ENCODE measurements at regions not wholly inside any gene's neighbourhood (a gene's known extent, or its start where the extent isn't known, plus 50 kb on each side); places are given as distances from the start of the nearest gene placed in this dataset.
A peak's percentile ranks its signal among the peaks of the same experiment; 100 is the strongest.

DNA sequence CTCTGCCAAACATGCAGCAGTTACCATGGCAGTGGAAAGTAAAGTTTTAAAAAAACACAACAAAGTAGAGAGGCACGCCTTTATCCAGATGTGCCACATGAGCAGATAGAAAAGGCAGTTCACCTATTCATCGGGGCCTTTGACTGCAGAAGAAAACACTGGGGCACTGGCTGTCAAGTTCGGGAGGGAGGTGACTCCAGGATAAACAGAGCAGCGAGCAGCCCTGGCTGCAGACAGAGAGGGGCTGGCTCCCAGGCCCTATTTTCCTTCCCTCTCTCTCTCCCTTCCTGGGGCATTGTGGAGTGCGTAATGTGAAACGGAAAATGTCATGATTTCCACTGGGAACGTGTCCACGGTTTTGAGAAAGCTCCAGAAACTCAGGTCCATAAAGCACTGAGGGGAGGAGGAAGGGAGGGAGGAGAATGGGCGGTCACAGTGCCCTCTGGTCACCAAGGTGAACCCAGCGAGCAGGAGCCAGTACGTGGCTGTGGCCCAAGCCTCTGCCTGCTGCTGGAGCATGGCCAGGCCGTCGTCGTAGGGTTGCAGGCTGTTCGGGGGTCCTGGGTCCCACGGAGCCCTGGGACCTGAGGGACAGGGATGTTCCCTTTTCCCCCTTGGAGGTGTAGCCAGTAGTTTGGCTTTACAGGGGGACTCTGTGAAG is 114.7 kb upstream of the IRF2BP2 start (continued):
- TF ChIP-seq, protein P1, sequence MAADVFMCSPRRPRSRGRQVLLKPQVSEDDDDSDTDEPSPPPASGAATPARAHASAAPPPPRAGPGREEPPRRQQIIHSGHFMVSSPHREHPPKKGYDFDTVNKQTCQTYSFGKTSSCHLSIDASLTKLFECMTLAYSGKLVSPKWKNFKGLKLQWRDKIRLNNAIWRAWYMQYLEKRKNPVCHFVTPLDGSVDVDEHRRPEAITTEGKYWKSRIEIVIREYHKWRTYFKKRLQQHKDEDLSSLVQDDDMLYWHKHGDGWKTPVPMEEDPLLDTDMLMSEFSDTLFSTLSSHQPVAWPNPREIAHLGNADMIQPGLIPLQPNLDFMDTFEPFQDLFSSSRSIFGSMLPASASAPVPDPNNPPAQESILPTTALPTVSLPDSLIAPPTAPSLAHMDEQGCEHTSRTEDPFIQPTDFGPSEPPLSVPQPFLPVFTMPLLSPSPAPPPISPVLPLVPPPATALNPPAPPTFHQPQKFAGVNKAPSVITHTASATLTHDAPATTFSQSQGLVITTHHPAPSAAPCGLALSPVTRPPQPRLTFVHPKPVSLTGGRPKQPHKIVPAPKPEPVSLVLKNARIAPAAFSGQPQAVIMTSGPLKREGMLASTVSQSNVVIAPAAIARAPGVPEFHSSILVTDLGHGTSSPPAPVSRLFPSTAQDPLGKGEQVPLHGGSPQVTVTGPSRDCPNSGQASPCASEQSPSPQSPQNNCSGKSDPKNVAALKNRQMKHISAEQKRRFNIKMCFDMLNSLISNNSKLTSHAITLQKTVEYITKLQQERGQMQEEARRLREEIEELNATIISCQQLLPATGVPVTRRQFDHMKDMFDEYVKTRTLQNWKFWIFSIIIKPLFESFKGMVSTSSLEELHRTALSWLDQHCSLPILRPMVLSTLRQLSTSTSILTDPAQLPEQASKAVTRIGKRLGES (CRISPR knock-in tag; IDR thresholded peaks at IDR 0.05; ENCODE audit: borderline replicate concordance), result no peak
- TF ChIP-seq ZNF7 (CRISPR knock-in tag; IDR thresholded peaks at IDR 0.05) (no peak), ZKSCAN1 (IDR thresholded peaks at IDR 0.05; ENCODE audit: low read length) (no peak), RAD51 (IDR thresholded peaks at IDR 0.05; ENCODE audit: borderline replicate concordance) (no peak), MED1 (CRISPR knock-in tag; IDR thresholded peaks at IDR 0.05) (peak; percentile 81), SCMH1 (CRISPR knock-in tag; IDR thresholded peaks at IDR 0.05; ENCODE audit: borderline replicate concordance) (no peak), DMAP1 (CRISPR knock-in tag; IDR thresholded peaks at IDR 0.05) (peak; percentile 65), SIX1 (CRISPR knock-in tag; IDR thresholded peaks at IDR 0.05; ENCODE audit: borderline replicate concordance) (no peak), NR1H2 (CRISPR knock-in tag; IDR thresholded peaks at IDR 0.05; ENCODE audit: borderline replicate concordance, low read depth) (no peak), CHCHD3 (CRISPR knock-in tag; IDR thresholded peaks at IDR 0.05) (no peak), THYN1 (CRISPR knock-in tag; IDR thresholded peaks at IDR 0.05; ENCODE audit: borderline replicate concordance, low read depth) (0 out of 2 replicates have a peak, but pooled peaks have one; percentile 26), ZNF766 (CRISPR knock-in tag; IDR thresholded peaks at IDR 0.05; ENCODE audit: borderline replicate concordance) (no peak), ZNF260 (CRISPR knock-in tag; IDR thresholded peaks at IDR 0.05; ENCODE audit: borderline replicate concordance, low read depth) (no peak), HNRNPH1 (optimal IDR thresholded peaks at IDR 0.05; ENCODE audit: low read depth, low read length) (peak; percentile 83)
- TF ChIP-seq, protein P2, sequence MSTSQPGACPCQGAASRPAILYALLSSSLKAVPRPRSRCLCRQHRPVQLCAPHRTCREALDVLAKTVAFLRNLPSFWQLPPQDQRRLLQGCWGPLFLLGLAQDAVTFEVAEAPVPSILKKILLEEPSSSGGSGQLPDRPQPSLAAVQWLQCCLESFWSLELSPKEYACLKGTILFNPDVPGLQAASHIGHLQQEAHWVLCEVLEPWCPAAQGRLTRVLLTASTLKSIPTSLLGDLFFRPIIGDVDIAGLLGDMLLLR (CRISPR knock-in tag; IDR thresholded peaks at IDR 0.05), result no peak
- TF ChIP-seq, protein P3, sequence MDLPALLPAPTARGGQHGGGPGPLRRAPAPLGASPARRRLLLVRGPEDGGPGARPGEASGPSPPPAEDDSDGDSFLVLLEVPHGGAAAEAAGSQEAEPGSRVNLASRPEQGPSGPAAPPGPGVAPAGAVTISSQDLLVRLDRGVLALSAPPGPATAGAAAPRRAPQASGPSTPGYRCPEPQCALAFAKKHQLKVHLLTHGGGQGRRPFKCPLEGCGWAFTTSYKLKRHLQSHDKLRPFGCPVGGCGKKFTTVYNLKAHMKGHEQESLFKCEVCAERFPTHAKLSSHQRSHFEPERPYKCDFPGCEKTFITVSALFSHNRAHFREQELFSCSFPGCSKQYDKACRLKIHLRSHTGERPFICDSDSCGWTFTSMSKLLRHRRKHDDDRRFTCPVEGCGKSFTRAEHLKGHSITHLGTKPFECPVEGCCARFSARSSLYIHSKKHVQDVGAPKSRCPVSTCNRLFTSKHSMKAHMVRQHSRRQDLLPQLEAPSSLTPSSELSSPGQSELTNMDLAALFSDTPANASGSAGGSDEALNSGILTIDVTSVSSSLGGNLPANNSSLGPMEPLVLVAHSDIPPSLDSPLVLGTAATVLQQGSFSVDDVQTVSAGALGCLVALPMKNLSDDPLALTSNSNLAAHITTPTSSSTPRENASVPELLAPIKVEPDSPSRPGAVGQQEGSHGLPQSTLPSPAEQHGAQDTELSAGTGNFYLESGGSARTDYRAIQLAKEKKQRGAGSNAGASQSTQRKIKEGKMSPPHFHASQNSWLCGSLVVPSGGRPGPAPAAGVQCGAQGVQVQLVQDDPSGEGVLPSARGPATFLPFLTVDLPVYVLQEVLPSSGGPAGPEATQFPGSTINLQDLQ (CRISPR knock-in tag; IDR thresholded peaks at IDR 0.05), result no peak
- TF ChIP-seq, protein P4, sequence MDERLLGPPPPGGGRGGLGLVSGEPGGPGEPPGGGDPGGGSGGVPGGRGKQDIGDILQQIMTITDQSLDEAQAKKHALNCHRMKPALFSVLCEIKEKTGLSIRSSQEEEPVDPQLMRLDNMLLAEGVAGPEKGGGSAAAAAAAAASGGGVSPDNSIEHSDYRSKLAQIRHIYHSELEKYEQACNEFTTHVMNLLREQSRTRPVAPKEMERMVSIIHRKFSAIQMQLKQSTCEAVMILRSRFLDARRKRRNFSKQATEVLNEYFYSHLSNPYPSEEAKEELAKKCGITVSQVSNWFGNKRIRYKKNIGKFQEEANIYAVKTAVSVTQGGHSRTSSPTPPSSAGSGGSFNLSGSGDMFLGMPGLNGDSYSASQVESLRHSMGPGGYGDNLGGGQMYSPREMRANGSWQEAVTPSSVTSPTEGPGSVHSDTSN (CRISPR knock-in tag; IDR thresholded peaks at IDR 0.05), result no peak
- TF ChIP-seq, protein P5, sequence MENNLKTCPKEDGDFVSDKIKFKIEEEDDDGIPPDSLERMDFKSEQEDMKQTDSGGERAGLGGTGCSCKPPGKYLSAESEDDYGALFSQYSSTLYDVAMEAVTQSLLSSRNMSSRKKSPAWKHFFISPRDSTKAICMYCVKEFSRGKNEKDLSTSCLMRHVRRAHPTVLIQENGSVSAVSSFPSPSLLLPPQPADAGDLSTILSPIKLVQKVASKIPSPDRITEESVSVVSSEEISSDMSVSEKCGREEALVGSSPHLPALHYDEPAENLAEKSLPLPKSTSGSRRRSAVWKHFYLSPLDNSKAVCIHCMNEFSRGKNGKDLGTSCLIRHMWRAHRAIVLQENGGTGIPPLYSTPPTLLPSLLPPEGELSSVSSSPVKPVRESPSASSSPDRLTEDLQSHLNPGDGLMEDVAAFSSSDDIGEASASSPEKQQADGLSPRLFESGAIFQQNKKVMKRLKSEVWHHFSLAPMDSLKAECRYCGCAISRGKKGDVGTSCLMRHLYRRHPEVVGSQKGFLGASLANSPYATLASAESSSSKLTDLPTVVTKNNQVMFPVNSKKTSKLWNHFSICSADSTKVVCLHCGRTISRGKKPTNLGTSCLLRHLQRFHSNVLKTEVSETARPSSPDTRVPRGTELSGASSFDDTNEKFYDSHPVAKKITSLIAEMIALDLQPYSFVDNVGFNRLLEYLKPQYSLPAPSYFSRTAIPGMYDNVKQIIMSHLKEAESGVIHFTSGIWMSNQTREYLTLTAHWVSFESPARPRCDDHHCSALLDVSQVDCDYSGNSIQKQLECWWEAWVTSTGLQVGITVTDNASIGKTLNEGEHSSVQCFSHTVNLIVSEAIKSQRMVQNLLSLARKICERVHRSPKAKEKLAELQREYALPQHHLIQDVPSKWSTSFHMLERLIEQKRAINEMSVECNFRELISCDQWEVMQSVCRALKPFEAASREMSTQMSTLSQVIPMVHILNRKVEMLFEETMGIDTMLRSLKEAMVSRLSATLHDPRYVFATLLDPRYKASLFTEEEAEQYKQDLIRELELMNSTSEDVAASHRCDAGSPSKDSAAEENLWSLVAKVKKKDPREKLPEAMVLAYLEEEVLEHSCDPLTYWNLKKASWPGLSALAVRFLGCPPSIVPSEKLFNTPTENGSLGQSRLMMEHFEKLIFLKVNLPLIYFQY (CRISPR knock-in tag; IDR thresholded peaks at IDR 0.05; ENCODE audit: borderline replicate concordance), result no peak; the same call in 1 of the 2 replicates
